ENCODE measurements at regions not wholly inside any gene's neighbourhood (a gene's known extent, or its start where the extent isn't known, plus 50 kb on each side); places are given as distances from the start of the nearest gene placed in this dataset.

DNA sequence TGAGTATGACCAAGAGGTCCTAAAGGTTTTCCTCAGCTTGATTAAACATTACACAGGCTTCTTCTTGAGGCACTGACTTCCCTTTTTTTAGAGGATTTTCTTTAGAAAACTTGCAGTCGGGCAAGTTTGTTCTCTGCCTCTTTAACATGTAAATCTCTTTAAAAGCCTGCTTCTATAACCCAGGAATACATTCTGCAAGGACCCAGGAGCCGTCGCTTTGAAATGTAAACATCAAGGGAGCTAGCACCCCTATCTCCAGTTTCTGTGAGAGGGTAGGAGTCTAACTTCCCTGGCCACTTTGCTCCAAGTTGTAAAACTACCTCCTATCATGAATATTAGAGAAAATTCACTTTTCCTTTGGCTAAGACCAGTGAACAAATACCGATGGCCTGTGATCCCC is 201.5 kb upstream of the CPHXL start:
- Histone ChIP-seq H3K36me3 (ENCODE audit: insufficient read depth) (no peaks in the 10 kb centered on the region), H4K20me1 (replicated peaks; ENCODE audit: insufficient read depth) (peaks cover 20% of the 10 kb centered on the region; the same call in 1 of the 2 replicates), H3K27me3 (ENCODE audit: insufficient read depth) (peaks cover 100% of the 10 kb centered on the region), H3K4me2 (no peak overlapping the region), H3K9me2 (ENCODE audit: insufficient read depth) (no peaks in the 10 kb centered on the region), H3F3A (replicated peaks; ENCODE audit: low read depth) (no peaks in the 10 kb centered on the region), H3K4me3 (no peak overlapping the region), H3K4me1 (ENCODE audit: insufficient read depth) (no peaks in the 10 kb centered on the region), H3K79me2 (replicated peaks; ENCODE audit: insufficient read depth) (no peaks in the 10 kb centered on the region), H2AFZ (no peak overlapping the region), H3K27ac (ENCODE audit: low read depth) (no peak overlapping the region)
- peak; percentile 72 for ATAC-seq
- Mint-ChIP-seq H3K27ac (no peak overlapping the region), H3K4me3 (no peak overlapping the region), H3K4me1 (no peaks in the 10 kb centered on the region), H3K27me3 (ENCODE audit: insufficient read depth, low read depth, poor library complexity) (peaks cover 84% of the 10 kb centered on the region), H3K9me3 (peaks cover 82% of the 10 kb centered on the region), H3K36me3 (ENCODE audit: low read depth) (peaks cover 2% of the 10 kb centered on the region; the same call in 2 of the 3 replicates)
- DNase-seq (ENCODE audit: low spot score), result peak; percentile 78
- TF ChIP-seq CREB1 (CRISPR knock-in tag; IDR thresholded peaks at IDR 0.05; ENCODE audit: low read depth) (no peak), NANOG (IDR thresholded peaks at IDR 0.05; ENCODE audit: borderline replicate concordance) (peak; percentile 65; the same call in 1 of the 2 replicates), ZNF114 (CRISPR knock-in tag; IDR thresholded peaks at IDR 0.05) (no peak), ZNF331 (CRISPR knock-in tag; IDR thresholded peaks at IDR 0.05; ENCODE audit: low read depth) (no peak), ETS1 (IDR thresholded peaks at IDR 0.05) (0 out of 2 replicates have a peak, but pooled peaks have one; percentile 30), POLR2AphosphoS5 (IDR thresholded peaks at IDR 0.05; ENCODE audit: low read depth) (peak; percentile 70)

- no peak overlapping the region for H3K27ac Mint-ChIP-seq
- no peak overlapping the region for H3K4me2 ChIP-seq
- no peaks in the 10 kb centered on the region for H3K4me1 ChIP-seq (ENCODE audit: insufficient read depth)
- peaks cover 20% of the 10 kb centered on the region; the same call in 1 of the 2 replicates for H4K20me1 ChIP-seq (replicated peaks; ENCODE audit: insufficient read depth)
- DNase-seq (ENCODE audit: low spot score) (no peak), ATAC-seq (no peak)
- no peak overlapping the region for H2AFZ ChIP-seq
- peaks cover 2% of the 10 kb centered on the region; the same call in 2 of the 3 replicates for H3K36me3 Mint-ChIP-seq (ENCODE audit: low read depth)
- no peaks in the 10 kb centered on the region for H3K4me1 Mint-ChIP-seq
- H3F3A ChIP-seq (replicated peaks; ENCODE audit: low read depth), result no peaks in the 10 kb centered on the region
- no peaks in the 10 kb centered on the region for H3K79me2 ChIP-seq (replicated peaks; ENCODE audit: insufficient read depth)
- H3K27me3 Mint-ChIP-seq (ENCODE audit: insufficient read depth, low read depth, poor library complexity), result peaks cover 87% of the 10 kb centered on the region
- H3K4me3 ChIP-seq, result no peak overlapping the region
- H3K9me2 ChIP-seq (ENCODE audit: insufficient read depth), result no peaks in the 10 kb centered on the region
- peaks cover 100% of the 10 kb centered on the region for H3K27me3 ChIP-seq (ENCODE audit: insufficient read depth)
- peaks cover 85% of the 10 kb centered on the region for H3K9me3 Mint-ChIP-seq
- H3K4me3 Mint-ChIP-seq, result no peak overlapping the region
- no peaks in the 10 kb centered on the region for H3K36me3 ChIP-seq (ENCODE audit: insufficient read depth)
- TF ChIP-seq ZNF331 (CRISPR knock-in tag; IDR thresholded peaks at IDR 0.05; ENCODE audit: low read depth) (no peak), POLR2AphosphoS5 (IDR thresholded peaks at IDR 0.05; ENCODE audit: low read depth) (no peak), ETS1 (IDR thresholded peaks at IDR 0.05) (no peak), JUNB (IDR thresholded peaks at IDR 0.05; ENCODE audit: unreplicated experiment) (no peak), NANOG (IDR thresholded peaks at IDR 0.05; ENCODE audit: borderline replicate concordance) (no peak)
- TF ChIP-seq, protein P1, sequence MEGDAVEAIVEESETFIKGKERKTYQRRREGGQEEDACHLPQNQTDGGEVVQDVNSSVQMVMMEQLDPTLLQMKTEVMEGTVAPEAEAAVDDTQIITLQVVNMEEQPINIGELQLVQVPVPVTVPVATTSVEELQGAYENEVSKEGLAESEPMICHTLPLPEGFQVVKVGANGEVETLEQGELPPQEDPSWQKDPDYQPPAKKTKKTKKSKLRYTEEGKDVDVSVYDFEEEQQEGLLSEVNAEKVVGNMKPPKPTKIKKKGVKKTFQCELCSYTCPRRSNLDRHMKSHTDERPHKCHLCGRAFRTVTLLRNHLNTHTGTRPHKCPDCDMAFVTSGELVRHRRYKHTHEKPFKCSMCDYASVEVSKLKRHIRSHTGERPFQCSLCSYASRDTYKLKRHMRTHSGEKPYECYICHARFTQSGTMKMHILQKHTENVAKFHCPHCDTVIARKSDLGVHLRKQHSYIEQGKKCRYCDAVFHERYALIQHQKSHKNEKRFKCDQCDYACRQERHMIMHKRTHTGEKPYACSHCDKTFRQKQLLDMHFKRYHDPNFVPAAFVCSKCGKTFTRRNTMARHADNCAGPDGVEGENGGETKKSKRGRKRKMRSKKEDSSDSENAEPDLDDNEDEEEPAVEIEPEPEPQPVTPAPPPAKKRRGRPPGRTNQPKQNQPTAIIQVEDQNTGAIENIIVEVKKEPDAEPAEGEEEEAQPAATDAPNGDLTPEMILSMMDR (conservative IDR thresholded peaks at IDR 0.05; ENCODE audit: low read depth in 2 of 2), result no peak
- no peak overlapping the region for H3K27ac ChIP-seq (ENCODE audit: low read depth)
Measured at GRCh38 chr16:75928295-75928694, 202.0 kb upstream of the CPHXL start.

All from GM23338 (cell line).